Uterus (tissue), 2 donors: ENCODE measurements at regions not wholly inside any gene's neighbourhood (a gene's known extent, or its start where the extent isn't known, plus 50 kb on each side); places are given as distances from the start of the nearest gene placed in this dataset.

ENCODE experiments used
- POLR2A ChIP-seq, 2 donors: fragments of 450-650 bp; IDR thresholded peaks; one replicate each; pipeline ENCODE4 v1.6.1; 2016; ENCODE audit warnings: antibody characterized with exemption in 2 of 2, mild to moderate bottlenecking in 1 of 2, moderate library complexity in 1 of 2
- TF ChIP-seq, protein P1 (sequence below), 4 experiments: fragments of 200-600 bp in 2 of 4; fragments of 450-650 bp in 2 of 4; sonication (generic) in 2 of 4; IDR thresholded peaks; one replicate each; pipeline ENCODE4 v1.5.1; 2016 to 2019; ENCODE audit warnings: antibody characterized with exemption in 4 of 4, mild to moderate bottlenecking in 2 of 4, moderate library complexity in 1 of 4

DNA sequence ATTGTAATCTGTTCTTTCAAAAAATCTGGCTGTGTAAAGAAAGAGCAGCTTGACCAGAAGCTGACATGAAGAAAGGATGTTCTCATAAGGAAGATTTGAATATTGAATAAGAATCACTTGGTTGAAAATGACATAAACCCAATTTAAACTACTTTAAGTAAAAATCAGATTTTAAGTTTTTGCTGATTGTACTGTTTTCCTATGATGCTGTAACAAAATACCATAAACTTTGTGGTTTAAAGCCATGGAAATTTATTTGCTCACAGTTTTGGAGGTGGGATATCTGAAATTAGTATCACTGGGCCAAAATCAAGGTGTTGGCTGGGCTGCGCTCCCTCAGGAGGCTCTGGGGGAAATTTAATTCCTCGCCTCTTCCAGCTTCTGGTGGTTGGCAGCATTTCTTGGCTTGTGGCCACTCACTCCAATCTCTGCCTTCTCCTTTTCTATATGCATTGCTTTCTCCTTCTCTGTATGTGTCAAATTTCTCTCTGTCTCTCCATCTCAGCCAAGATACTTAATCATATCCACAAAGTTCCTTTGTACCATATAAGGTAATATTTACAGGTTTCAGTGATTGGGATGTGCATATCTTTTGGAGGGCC is 141.2 kb upstream of the ZFP64 start:
- TF ChIP-seq, protein P1, sequence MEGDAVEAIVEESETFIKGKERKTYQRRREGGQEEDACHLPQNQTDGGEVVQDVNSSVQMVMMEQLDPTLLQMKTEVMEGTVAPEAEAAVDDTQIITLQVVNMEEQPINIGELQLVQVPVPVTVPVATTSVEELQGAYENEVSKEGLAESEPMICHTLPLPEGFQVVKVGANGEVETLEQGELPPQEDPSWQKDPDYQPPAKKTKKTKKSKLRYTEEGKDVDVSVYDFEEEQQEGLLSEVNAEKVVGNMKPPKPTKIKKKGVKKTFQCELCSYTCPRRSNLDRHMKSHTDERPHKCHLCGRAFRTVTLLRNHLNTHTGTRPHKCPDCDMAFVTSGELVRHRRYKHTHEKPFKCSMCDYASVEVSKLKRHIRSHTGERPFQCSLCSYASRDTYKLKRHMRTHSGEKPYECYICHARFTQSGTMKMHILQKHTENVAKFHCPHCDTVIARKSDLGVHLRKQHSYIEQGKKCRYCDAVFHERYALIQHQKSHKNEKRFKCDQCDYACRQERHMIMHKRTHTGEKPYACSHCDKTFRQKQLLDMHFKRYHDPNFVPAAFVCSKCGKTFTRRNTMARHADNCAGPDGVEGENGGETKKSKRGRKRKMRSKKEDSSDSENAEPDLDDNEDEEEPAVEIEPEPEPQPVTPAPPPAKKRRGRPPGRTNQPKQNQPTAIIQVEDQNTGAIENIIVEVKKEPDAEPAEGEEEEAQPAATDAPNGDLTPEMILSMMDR (IDR thresholded peaks at IDR 0.05): no peak
- no peak for TF ChIP-seq POLR2A (IDR thresholded peaks at IDR 0.05)
